ENCODE measurements at regions not wholly inside any gene's neighbourhood (a gene's known extent, or its start where the extent isn't known, plus 50 kb on each side); places are given as distances from the start of the nearest gene placed in this dataset.

DNA sequence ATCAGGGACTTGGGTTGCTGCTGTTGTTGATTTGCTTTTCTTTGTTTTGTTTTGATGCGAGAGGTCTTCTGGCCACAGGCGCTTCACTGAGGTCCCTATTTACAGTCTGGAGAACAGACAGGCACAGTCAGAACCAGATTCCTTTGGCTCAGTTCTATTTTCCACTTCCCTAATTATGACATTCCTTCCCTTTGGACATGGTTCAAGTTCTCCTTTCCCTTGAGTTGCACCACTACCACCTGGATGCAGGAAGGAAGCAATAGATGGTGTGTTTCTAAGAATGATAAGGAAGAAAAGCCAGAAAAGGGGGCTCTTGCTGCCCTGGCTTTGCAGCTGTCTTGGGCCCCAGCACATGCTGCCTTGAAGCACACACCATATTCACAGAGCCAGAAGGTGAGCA lies 160.6 kb downstream of the MAF start:
- no peak for FAIRE-seq

DNA sequence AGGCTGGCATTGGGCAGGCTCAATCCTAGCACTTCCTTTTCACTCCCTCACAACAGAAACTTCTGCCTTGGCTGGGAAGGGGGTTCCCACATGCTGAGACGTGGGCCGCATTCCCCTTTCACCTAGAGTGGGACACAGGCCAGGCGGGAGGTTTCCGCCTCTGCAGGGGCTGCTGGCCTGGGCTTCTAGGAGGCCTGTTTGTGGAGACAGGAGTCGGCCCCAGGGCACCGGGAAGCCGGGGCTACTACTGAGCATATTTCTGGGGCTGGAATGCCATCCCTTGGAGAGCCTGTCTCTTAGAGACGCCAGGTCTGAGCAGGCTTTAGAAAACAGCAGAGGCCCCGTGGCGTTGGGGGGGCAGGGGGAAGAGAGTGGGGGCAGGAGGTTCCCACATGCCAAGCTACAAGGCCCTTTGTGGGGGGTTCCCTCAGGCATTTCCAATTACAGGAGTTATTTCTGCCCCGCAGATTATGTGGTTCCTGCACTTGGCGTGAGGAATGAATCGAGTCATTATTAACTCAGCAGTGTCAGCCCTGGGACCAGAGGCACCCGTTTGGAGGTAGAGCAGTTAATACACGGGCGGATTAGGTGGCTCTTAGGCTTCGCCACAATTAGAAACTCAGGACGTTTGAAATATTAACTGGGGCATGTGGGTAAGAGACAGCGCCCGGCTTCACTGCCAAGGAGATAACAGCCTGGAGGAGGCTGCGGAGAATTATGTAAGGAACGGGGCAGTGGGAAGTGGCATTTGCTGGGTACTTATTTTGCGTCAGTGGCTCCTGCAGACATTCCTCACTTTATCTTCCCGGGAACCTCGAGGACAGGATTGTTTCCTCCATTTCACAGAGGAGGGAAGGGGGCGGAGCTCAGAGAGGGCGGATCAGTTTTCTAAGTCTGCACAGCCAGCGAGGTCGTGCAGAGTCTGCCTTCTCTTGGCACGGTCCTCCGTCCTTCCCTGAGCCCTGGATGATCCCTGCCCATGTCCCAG lies 162.5 kb downstream of the MAF start:
- FAIRE-seq = no peak

DNA sequence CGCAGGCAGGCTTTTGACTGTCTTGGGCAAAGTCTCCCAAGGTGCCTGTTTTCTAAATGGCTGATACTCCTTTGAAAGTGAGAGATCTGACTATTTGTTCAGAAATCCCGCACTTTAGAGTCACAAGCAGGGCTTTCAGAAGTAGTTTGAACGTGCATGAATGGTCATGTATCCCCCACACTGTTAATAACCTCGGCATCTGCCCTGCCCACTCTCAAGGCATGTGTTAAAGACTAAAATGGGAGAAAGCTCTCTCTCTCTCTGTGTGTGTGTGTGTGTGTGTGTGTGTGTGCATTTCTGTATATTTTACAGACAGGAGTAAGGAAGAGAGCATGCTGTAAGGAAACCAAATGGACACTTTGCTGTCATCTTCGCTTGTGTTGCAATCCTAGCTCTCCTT lies 163.7 kb downstream of the MAF start:
- no peak for FAIRE-seq

DNA sequence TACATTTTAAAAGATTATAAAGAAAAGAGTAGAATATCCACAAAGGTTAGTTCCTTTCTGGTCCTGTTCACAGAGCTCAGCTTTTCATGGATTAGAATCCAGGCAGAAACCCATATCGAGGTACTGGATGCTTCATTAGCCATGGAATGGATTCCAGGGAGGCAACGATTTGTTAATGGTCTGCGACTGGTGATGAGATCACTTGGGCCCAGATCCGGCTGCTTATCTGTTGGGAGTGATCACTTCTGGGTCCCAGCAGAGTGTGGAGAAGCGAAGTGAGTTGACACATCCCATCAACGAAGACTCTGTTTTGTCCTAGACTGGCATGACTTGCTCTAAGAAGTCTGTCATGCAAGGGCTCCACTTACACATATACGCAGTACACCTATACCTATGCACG lies 165.8 kb downstream of the MAF start:
- no peak for FAIRE-seq

DNA sequence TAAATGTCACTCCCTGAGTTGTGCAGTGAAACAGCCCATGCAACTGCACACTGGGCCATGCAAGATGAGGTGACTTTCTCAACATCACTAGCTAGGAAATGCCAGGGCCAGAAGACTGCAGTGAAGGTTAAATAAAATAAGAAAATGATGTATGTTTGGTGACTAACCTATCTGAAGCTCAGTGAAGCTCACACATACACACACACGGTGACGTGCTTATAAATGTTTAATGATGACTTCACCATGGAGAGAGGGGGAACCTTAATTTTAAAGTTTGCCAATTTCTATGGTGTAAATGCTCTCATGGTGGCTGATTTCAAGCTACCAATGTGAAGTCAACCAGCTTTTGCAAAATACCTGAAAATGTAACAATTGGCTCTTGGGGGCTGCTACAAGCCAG lies 166.4 kb downstream of the MAF start:
- no peak for FAIRE-seq

DNA sequence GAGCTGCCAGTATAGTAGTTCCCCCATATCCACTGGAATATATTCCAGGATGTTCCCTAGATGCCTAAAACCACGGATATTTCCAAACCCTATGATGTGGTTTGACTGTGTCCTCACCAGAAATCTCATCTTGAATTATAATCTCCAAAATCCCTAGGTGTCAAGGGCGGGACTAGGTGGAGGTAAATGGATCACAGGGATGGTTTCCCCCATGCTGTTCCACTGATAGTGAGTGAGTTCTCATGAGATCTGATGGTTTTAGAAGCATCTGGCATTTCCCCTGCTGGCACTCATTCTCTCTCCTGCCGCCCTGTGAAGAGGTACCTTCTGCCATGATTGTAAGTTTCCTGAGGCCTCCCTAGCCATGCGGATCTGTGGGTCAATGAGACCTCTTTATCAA lies 168.6 kb downstream of the MAF start:
- no peak for FAIRE-seq

GRCh38 chr16:79430191-79430678 lies 170.3 kb downstream of the MAF start:
- FAIRE-seq = no peak

GRCh38 chr16:79429381-79430190 lies 171.0 kb downstream of the MAF start:
- no peak for FAIRE-seq

GRCh38 chr16:79426663-79427062 lies 173.9 kb downstream of the MAF start:
- FAIRE-seq = no peak

GRCh38 chr16:79422064-79422463 lies 178.5 kb downstream of the MAF start:
- no peak for FAIRE-seq

- FAIRE-seq = no peak
Measured at GRCh38 chr16:79421126-79421525, 179.4 kb downstream of the MAF start.

- no peak for FAIRE-seq
Measured at GRCh38 chr16:79420493-79420892, 180.0 kb downstream of the MAF start.

GRCh38 chr16:79419148-79419547 lies 181.4 kb downstream of the MAF start:
- FAIRE-seq = no peak

- FAIRE-seq = no peak
Measured at GRCh38 chr16:79417601-79418008, 182.9 kb downstream of the MAF start.

- no peak for FAIRE-seq
Measured at GRCh38 chr16:79415983-79416640, 184.4 kb downstream of the MAF start.

DNA sequence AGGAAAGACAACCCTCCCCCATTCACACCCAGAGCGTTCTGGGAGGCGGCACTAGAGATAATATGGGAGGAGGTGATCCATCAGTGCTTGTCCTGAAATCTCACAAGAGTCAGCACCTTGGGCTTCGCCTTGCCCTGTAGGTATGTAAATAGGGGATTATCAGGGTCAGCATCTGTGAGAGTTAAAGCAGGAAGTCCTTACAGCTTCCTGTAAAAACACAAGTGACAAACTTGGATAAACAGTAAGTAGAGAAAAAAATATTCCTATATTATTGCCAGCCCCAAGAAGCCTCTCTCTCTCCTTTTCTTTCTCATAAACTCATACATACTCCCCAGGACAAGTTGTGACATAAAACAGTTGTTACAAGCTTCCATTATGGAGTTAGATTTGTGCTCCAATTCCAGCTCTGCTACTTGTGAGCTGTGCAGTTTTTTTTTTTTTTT lies 187.7 kb downstream of the MAF start:
- no peak for FAIRE-seq

- FAIRE-seq = no peak
Measured at GRCh38 chr16:79411805-79412204, 188.7 kb downstream of the MAF start.

GRCh38 chr16:79411357-79411756 lies 189.2 kb downstream of the MAF start:
- no peak for FAIRE-seq

DNA sequence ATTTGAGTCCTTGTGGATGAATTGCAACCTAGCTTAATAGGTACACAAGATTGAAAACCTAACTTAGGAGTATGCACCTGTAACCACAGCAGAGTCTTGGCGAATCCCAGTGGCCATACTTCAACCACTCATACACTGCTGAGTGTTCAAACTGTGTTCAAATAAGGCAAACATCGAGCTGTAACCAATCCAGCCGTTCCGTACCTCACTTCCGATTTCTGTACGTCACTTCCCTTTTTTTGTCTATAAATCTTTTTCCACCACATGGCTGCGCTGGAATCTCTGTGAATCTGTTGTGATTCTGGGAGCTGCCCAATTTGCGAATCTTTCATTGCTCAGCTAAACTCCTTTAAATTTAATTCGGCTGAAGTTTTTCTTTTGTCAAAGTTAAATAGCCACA lies 190.6 kb downstream of the MAF start:
- no peak for FAIRE-seq

- no peak for FAIRE-seq
Measured at GRCh38 chr16:79408355-79408754, 192.2 kb downstream of the MAF start.

DNA sequence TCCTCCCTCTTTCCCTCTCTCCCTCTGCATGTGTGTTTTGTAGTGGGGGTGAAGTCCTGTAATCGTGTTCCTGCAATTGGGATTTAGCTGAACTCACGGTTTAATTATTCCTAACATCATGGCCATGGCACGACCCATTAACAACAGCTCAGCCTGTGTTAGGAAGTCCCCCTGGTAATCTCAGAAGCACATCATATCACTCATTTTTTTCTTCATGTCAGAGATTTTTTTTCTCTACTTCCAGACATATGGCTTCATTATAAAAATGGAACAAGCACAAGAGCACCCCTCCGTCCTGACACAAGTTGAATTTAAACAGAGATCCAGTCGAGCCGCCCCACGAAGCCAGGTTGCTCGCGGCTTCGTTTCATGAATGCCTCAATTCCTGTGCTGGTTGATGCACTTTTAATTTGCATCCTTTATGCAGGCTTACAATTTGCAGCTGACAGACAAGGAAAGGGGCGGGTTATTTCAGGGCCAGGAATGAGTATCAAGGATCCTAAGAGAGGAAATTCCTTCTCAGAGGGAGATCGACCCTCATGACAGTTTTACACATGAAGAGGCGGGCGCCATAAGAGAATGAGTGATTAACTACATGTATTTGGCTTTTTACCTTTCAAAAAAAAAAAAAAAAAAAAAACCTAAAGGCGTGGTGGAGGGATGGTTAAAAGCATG lies 192.9 kb downstream of the MAF start:
- no peak for FAIRE-seq

DNA sequence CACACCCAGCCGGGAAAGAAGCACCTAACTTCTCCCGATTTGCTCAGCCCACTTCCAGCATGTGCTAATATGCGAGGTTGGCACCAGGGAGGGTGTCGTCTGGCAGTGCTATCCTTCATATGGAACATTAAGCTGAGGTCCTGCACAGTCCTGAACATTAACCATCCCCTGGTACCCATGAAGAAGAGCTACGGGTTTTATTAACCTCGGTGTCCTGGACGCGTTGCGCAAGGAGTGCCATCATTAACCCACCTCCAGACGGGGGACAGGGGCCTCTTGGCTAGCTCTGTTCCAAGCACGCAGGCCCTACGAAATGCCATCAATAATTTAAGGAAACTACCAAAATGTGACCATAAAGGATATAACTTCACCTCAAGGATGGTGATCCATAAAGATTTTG lies 193.5 kb downstream of the MAF start:
- no peak for FAIRE-seq

DNA sequence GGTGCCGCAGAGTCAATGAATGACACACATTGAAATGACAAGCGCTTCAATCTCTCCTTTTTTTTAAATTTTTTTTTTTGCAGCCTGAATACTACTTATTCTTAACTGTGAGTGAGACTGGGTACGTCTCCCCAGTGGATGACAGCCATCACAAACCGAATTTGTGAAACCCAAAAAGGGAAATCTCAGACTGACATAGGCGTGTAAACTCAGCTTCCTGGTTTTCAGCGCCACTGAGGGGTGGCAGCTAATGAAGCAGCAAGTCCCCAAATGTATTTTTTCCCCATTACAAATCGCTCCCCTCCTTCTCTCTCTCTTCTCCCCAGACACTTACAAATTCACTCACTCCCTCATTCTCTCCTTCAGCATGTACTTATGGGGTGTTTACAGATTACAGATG lies 196.0 kb downstream of the MAF start:
- no peak for FAIRE-seq
